ENCODE measurements at regions not wholly inside any gene's neighbourhood (a gene's known extent, or its start where the extent isn't known, plus 50 kb on each side); places are given as distances from the start of the nearest gene placed in this dataset.

DNA sequence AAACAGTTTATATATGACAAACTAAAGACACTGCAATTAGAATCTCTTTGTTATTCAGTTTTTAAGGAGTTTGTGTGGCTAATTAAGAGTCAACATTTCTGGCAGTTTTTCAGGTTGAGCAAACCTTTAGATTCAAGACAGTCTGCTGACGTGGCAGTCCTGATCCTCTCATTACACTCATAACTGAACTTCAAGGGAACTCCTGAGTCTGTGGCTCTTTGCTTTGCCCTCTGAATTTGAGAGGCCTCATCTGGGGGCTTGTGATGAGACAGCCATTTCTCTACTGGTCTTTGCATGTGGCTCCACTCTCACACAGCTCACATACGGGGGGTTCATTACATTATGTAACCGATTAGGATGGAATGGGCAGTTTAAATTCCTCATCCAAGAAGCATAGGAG is 182.9 kb upstream of the MEF2C start:
- Mint-ChIP-seq H3K9me3 (ENCODE audit: unreplicated experiment) (no peaks in the 10 kb centered on the region), H3K36me3 (ENCODE audit: unreplicated experiment) (no peaks in the 10 kb centered on the region), H3K27me3 (ENCODE audit: unreplicated experiment) (no peaks in the 10 kb centered on the region), H3K4me1 (ENCODE audit: unreplicated experiment) (peaks cover 8% of the 10 kb centered on the region), H3K4me3 (ENCODE audit: unreplicated experiment) (no peak overlapping the region), H3K27ac (ENCODE audit: unreplicated experiment) (no peak overlapping the region)
- no peak for DNase-seq (ENCODE audit: extremely low spot score, unreplicated experiment)
- TF ChIP-seq, protein P1, sequence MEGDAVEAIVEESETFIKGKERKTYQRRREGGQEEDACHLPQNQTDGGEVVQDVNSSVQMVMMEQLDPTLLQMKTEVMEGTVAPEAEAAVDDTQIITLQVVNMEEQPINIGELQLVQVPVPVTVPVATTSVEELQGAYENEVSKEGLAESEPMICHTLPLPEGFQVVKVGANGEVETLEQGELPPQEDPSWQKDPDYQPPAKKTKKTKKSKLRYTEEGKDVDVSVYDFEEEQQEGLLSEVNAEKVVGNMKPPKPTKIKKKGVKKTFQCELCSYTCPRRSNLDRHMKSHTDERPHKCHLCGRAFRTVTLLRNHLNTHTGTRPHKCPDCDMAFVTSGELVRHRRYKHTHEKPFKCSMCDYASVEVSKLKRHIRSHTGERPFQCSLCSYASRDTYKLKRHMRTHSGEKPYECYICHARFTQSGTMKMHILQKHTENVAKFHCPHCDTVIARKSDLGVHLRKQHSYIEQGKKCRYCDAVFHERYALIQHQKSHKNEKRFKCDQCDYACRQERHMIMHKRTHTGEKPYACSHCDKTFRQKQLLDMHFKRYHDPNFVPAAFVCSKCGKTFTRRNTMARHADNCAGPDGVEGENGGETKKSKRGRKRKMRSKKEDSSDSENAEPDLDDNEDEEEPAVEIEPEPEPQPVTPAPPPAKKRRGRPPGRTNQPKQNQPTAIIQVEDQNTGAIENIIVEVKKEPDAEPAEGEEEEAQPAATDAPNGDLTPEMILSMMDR (IDR thresholded peaks at IDR 0.05): no peak

DNA sequence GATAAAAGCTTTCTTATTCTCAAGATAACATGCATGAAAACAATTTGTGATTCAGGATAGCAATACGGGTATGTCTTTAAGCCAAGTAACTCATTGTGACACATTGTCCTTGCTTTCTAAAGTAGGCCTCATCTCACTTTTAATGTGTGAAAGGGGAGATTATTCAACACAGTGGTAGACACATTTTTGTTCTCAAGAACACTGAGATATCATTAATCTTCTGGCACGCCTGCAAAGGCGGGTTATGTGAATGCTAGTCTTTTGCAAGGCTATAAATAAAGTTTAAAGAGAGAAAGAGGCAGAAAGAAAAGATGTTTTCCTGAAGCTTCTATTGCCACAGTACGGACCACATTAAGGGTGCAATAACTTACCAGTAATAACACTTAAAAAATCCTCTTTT is 181.8 kb upstream of the MEF2C start:
- H3K27ac Mint-ChIP-seq (ENCODE audit: unreplicated experiment): no peak overlapping the region
- H3K27me3 Mint-ChIP-seq (ENCODE audit: unreplicated experiment): no peaks in the 10 kb centered on the region
- H3K4me3 Mint-ChIP-seq (ENCODE audit: unreplicated experiment): no peak overlapping the region
- DNase-seq (ENCODE audit: extremely low spot score, unreplicated experiment): no peak
- H3K36me3 Mint-ChIP-seq (ENCODE audit: unreplicated experiment): no peaks in the 10 kb centered on the region
- peaks cover 2% of the 10 kb centered on the region for H3K4me1 Mint-ChIP-seq (ENCODE audit: unreplicated experiment)
- TF ChIP-seq, protein P1 (IDR thresholded peaks at IDR 0.05): no peak
- H3K9me3 Mint-ChIP-seq (ENCODE audit: unreplicated experiment): no peaks in the 10 kb centered on the region

DNA sequence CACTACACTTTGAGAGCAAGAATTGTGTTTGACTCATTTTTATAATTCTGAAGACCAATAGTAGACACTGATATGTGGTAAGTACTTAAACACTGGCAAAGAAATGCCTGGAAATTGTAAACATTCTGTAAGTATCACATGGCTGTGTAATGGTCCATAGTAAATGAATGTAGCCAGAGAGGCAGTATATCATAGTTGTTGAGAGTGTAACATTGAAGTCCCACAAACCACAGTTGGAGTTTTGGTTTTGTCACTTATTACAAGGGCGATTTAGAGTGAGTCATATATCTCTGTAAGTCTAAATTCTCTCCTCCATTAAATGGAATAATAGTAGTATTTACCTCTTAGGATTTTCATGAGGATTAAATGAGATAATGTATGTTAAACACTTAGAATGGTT is 181.1 kb upstream of the MEF2C start:
- no peak for DNase-seq (ENCODE audit: extremely low spot score, unreplicated experiment)
- no peak overlapping the region for H3K4me3 Mint-ChIP-seq (ENCODE audit: unreplicated experiment)
- H3K9me3 Mint-ChIP-seq (ENCODE audit: unreplicated experiment): no peaks in the 10 kb centered on the region
- H3K27ac Mint-ChIP-seq (ENCODE audit: unreplicated experiment): no peak overlapping the region
- H3K36me3 Mint-ChIP-seq (ENCODE audit: unreplicated experiment): no peaks in the 10 kb centered on the region
- H3K27me3 Mint-ChIP-seq (ENCODE audit: unreplicated experiment): no peaks in the 10 kb centered on the region
- TF ChIP-seq, protein P1 (IDR thresholded peaks at IDR 0.05): no peak
- H3K4me1 Mint-ChIP-seq (ENCODE audit: unreplicated experiment): no peaks in the 10 kb centered on the region

DNA sequence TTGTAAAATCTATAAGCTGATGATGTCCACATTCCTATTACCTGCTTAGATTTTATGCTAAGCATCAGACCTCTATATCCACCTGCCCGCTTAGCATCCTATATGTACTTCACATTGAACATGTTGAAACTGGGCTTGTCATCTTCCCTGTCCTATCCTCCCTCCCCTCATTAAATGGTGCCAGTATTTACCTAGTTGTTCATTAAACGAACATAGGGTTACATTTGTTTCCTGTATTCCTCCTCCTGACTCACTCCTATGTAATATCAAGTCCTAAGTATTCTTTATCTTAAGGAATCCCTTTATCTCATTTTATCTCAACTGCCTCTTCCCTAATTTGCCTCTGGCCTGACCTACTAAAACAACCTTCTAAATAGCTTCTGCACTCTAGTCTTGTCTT is 177.8 kb upstream of the MEF2C start:
- TF ChIP-seq, protein P1 (IDR thresholded peaks at IDR 0.05): no peak
- Mint-ChIP-seq H3K27ac (ENCODE audit: unreplicated experiment) (no peak overlapping the region), H3K36me3 (ENCODE audit: unreplicated experiment) (no peaks in the 10 kb centered on the region), H3K27me3 (ENCODE audit: unreplicated experiment) (no peaks in the 10 kb centered on the region), H3K4me3 (ENCODE audit: unreplicated experiment) (no peak overlapping the region), H3K9me3 (ENCODE audit: unreplicated experiment) (no peaks in the 10 kb centered on the region), H3K4me1 (ENCODE audit: unreplicated experiment) (peaks cover 5% of the 10 kb centered on the region)
- DNase-seq (ENCODE audit: extremely low spot score, unreplicated experiment): no peak

DNA sequence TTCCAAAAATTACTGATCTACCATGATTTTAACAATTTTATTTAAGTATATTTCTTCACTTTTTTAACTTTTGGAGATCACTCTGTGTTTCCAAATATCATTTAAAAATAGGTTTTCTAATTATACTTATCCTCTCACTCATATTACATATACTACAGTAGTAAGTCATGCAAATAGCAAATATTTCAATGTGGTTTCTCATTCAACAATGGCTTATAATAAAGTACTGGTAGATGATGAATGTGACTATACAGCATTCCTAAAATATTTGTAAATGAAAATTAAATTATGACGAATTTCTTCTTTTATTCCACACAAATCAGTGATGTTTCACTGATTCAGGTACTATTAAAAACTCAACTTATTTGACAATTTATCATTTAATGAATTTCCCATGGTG is 176.3 kb upstream of the MEF2C start:
- H3K9me3 Mint-ChIP-seq (ENCODE audit: unreplicated experiment): no peaks in the 10 kb centered on the region
- DNase-seq (ENCODE audit: extremely low spot score, unreplicated experiment): no peak
- H3K36me3 Mint-ChIP-seq (ENCODE audit: unreplicated experiment): no peaks in the 10 kb centered on the region
- no peak overlapping the region for H3K4me3 Mint-ChIP-seq (ENCODE audit: unreplicated experiment)
- TF ChIP-seq, protein P1 (IDR thresholded peaks at IDR 0.05): no peak
- H3K27ac Mint-ChIP-seq (ENCODE audit: unreplicated experiment): no peak overlapping the region
- no peaks in the 10 kb centered on the region for H3K27me3 Mint-ChIP-seq (ENCODE audit: unreplicated experiment)
- peaks cover 20% of the 10 kb centered on the region for H3K4me1 Mint-ChIP-seq (ENCODE audit: unreplicated experiment)
